ENCODE measurements at regions not wholly inside any gene's neighbourhood (a gene's known extent, or its start where the extent isn't known, plus 50 kb on each side); places are given as distances from the start of the nearest gene placed in this dataset.

GRCh38 chr4:38189445-38189844 lies 229.2 kb downstream of the PTTG2 start:
- TF ChIP-seq U2AF1 (optimal IDR thresholded peaks at IDR 0.05; ENCODE audit: low read depth, low read length): no peak
- TF ChIP-seq, protein P1, sequence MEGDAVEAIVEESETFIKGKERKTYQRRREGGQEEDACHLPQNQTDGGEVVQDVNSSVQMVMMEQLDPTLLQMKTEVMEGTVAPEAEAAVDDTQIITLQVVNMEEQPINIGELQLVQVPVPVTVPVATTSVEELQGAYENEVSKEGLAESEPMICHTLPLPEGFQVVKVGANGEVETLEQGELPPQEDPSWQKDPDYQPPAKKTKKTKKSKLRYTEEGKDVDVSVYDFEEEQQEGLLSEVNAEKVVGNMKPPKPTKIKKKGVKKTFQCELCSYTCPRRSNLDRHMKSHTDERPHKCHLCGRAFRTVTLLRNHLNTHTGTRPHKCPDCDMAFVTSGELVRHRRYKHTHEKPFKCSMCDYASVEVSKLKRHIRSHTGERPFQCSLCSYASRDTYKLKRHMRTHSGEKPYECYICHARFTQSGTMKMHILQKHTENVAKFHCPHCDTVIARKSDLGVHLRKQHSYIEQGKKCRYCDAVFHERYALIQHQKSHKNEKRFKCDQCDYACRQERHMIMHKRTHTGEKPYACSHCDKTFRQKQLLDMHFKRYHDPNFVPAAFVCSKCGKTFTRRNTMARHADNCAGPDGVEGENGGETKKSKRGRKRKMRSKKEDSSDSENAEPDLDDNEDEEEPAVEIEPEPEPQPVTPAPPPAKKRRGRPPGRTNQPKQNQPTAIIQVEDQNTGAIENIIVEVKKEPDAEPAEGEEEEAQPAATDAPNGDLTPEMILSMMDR (CRISPR knock-in tag; IDR thresholded peaks at IDR 0.05): no peak
- no peak for TF ChIP-seq ZSCAN29 (CRISPR knock-in tag; conservative IDR thresholded peaks at IDR 0.05)
- TF ChIP-seq, protein P2, sequence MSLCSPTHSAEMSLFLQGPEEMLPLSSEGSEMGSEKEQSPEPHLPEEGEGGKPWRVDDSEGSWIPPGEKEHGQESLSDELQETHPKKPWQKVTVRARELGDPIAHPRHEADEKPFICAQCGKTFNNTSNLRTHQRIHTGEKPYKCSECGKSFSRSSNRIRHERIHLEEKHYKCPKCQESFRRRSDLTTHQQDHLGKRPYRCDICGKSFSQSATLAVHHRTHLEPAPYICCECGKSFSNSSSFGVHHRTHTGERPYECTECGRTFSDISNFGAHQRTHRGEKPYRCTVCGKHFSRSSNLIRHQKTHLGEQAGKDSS (CRISPR knock-in tag; IDR thresholded peaks at IDR 0.05; ENCODE audit: borderline replicate concordance, low read depth): no peak
- TF ChIP-seq, protein P3, sequence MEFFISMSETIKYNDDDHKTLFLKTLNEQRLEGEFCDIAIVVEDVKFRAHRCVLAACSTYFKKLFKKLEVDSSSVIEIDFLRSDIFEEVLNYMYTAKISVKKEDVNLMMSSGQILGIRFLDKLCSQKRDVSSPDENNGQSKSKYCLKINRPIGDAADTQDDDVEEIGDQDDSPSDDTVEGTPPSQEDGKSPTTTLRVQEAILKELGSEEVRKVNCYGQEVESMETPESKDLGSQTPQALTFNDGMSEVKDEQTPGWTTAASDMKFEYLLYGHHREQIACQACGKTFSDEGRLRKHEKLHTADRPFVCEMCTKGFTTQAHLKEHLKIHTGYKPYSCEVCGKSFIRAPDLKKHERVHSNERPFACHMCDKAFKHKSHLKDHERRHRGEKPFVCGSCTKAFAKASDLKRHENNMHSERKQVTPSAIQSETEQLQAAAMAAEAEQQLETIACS (CRISPR knock-in tag; IDR thresholded peaks at IDR 0.05): no peak
- TF ChIP-seq, protein P4, sequence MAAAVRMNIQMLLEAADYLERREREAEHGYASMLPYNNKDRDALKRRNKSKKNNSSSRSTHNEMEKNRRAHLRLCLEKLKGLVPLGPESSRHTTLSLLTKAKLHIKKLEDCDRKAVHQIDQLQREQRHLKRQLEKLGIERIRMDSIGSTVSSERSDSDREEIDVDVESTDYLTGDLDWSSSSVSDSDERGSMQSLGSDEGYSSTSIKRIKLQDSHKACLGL (CRISPR knock-in tag; IDR thresholded peaks at IDR 0.05): no peak
- TF ChIP-seq NR3C1 (CRISPR knock-in tag; IDR thresholded peaks at IDR 0.05): no peak
